HCT116 (cell line): ENCODE measurements at regions not wholly inside any gene's neighbourhood (a gene's known extent, or its start where the extent isn't known, plus 50 kb on each side); places are given as distances from the start of the nearest gene placed in this dataset.

Source experiments
- ATAC-seq: fragments of 200-7000 bp; cut with Tn5 transposase; 2 replicates; pipeline ENCODE4 v1.9.1; 2020; ENCODE audit warnings: mild to moderate bottlenecking, moderate library complexity
- BruUV-seq: library from RNA; stranded (reverse); fragments of 400-500 nt; replicated peaks from 2 replicates; lab custom pipeline; 2021; lab: Mats Ljungman, UMichigan
- CTCF ChIA-PET: fragments of 300-600 bp; sonication (Branson Sonifier 250); formaldehyde crosslinking; loops from one replicate; lab custom pipeline; 2021; ENCODE audit warnings: antibody characterized with exemption; lab: Charles Lee
- POLR2A ChIA-PET: fragments of 300-600, 350-600 bp; sonication (Branson Sonifier 250); formaldehyde crosslinking; loops from one replicate; lab custom pipeline; 2021; ENCODE audit warnings: antibody characterized with exemption; lab: Charles Lee
- RAD21 ChIA-PET, 2 experiments: fragments of 300-600 bp; sonication (Branson Sonifier 250); formaldehyde crosslinking; loops; one replicate each; lab custom pipeline; 2023; ENCODE audit warnings: low total read pairs in 2 of 2; ENCODE audit not compliant: uncharacterized antibody in 2 of 2, unreplicated experiment in 2 of 2, low non-redundant PET in 1 of 2; lab: Charles Lee
- DNase-seq: peaks from one replicate; pipeline ENCODE4 v3.0.0-alpha.2; 2010; ENCODE audit warnings: low read depth, low spot score
- H2AFZ ChIP-seq: fragments of 200-600 bp; shearing (Covaris generic), sonication (generic); 2 replicates; pipeline ENCODE4 v1.6.1; 2017; ENCODE audit warnings: low read depth, mixed run types, mixed read lengths, antibody characterized with exemption, low read length; ENCODE audit not compliant: poor library complexity, severe bottlenecking
- H3K27ac ChIP-seq: 2 replicates; pipeline ENCODE4 v1.5.1; 2012; ENCODE audit warnings: low read depth, low read length
- H3K27me3 ChIP-seq: fragments of 200-600 bp; sonication (generic); 2 replicates; pipeline ENCODE4 v1.6.1; 2016; ENCODE audit warnings: mixed run types, low read length, mixed read lengths; ENCODE audit not compliant: insufficient read depth
- H3K36me3 ChIP-seq, 2 experiments: fragments of 200-500 bp in 1 of 2; fragments of 200-600 bp in 1 of 2; sonication (Bioruptor generic) in 1 of 2; sonication (generic) in 1 of 2; 2 replicates each; pipeline versions ENCODE4 v1.5.1 to v1.6.1; 2014 to 2016; ENCODE audit warnings: low read length in 2 of 2, inconsistent platforms in 1 of 2, mixed read lengths in 1 of 2, mixed run types in 1 of 2; ENCODE audit not compliant: insufficient read depth in 2 of 2, control insufficient read depth in 1 of 2
- H3K4me1 ChIP-seq, 2 experiments: fragments of 200-600 bp in 1 of 2; sonication (generic) in 1 of 2; 2 replicates each; pipeline versions ENCODE4 v1.5.1 to v1.6.1; 2012 to 2017; ENCODE audit warnings: low read length in 2 of 2, inconsistent platforms in 1 of 2, mild to moderate bottlenecking in 1 of 2, mixed read lengths in 1 of 2, mixed run types in 1 of 2, moderate library complexity in 1 of 2; ENCODE audit not compliant: insufficient read depth in 2 of 2, control insufficient read depth in 1 of 2
- H3K4me2 ChIP-seq: fragments of 200-600 bp; sonication (generic); 2 replicates; pipeline ENCODE4 v1.6.1; 2017; ENCODE audit warnings: mixed run types, low read length, mixed read lengths
- H3K4me3 ChIP-seq, 2 experiments: fragments of 200-600 bp in 1 of 2; sonication (generic) in 1 of 2; replicated peaks in 1 of 2; 2 replicates each; pipeline ENCODE4 v1.5.1; 2011 to 2016; ENCODE audit warnings: low read length in 2 of 2, control low read depth in 1 of 2, low read depth in 1 of 2, mild to moderate bottlenecking in 1 of 2, mixed read lengths in 1 of 2, mixed run types in 1 of 2
- H3K79me2 ChIP-seq: fragments of 200-600 bp; sonication (generic); 2 replicates; pipeline ENCODE4 v1.6.1; 2017; ENCODE audit warnings: mild to moderate bottlenecking, mixed run types, low read length, moderate library complexity, mixed read lengths; ENCODE audit not compliant: insufficient read depth
- H3K9ac ChIP-seq: fragments of 200-600 bp; sonication (generic); 2 replicates; pipeline ENCODE4 v1.6.1; 2016; ENCODE audit warnings: low read length, mixed read lengths
- H3K9me2 ChIP-seq: fragments of 200-600 bp; sonication (generic), shearing (Covaris generic); 2 replicates; pipeline ENCODE4 v1.6.1; 2017; ENCODE audit warnings: mixed run types, mild to moderate bottlenecking, moderate library complexity; ENCODE audit not compliant: insufficient read depth
- H3K9me3 ChIP-seq, 2 experiments: fragments of 200-500 bp in 1 of 2; fragments of 200-600 bp in 1 of 2; sonication (Bioruptor generic) in 1 of 2; sonication (generic) in 1 of 2; 2 replicates each; pipeline ENCODE4 v1.6.1; 2014 to 2017; ENCODE audit warnings: low read length in 2 of 2, mixed read lengths in 2 of 2, inconsistent platforms in 1 of 2, low read depth in 1 of 2, mild to moderate bottlenecking in 1 of 2, mixed run types in 1 of 2, moderate library complexity in 1 of 2; ENCODE audit not compliant: control insufficient read depth in 1 of 2, insufficient read depth in 1 of 2
- H4K20me1 ChIP-seq: fragments of 200-600 bp; sonication (generic), shearing (Covaris generic); 2 replicates; pipeline ENCODE4 v1.6.1; 2017; ENCODE audit warnings: mixed run types, mild to moderate bottlenecking, moderate library complexity; ENCODE audit not compliant: insufficient read depth
- CBX3 ChIP-seq: IDR thresholded peaks from 2 replicates; pipeline ENCODE4 v1.6.1; 2012; ENCODE audit warnings: low read depth
- EGR1 ChIP-seq: IDR thresholded peaks from 2 replicates; pipeline ENCODE4 v1.6.1; 2012; ENCODE audit warnings: low read depth
- JUND ChIP-seq: IDR thresholded peaks from 2 replicates; pipeline ENCODE4 v1.6.1; 2012
- RAD21 ChIP-seq: IDR thresholded peaks from 2 replicates; pipeline ENCODE4 v1.6.1; 2012; ENCODE audit warnings: low read depth, mild to moderate bottlenecking
- SP1 ChIP-seq: IDR thresholded peaks from 2 replicates; pipeline ENCODE4 v1.6.1; 2012; ENCODE audit warnings: low read depth
- TCF7L2 ChIP-seq: IDR thresholded peaks from 2 replicates; pipeline ENCODE4 v1.7.0; 2011; ENCODE audit warnings: borderline replicate concordance, inconsistent platforms; ENCODE audit not compliant: insufficient read depth, insufficient read length; ENCODE audit errors: extremely low read depth
- YY1 ChIP-seq: IDR thresholded peaks from 2 replicates; pipeline ENCODE4 v1.6.1; 2011; ENCODE audit warnings: low read length, low read depth, moderate library complexity, mild to moderate bottlenecking; ENCODE audit not compliant: insufficient replicate concordance; ENCODE audit errors: extremely low read depth
- intact Hi-C: fragments of 100-400 bp; cut with micrococcal nuclease; formaldehyde crosslinking; loops from 2 replicates; pipeline ENCODE4 v1.10.0; 2022
- TF ChIP-seq, protein P1 (sequence below): IDR thresholded peaks from 2 replicates; pipeline ENCODE4 v1.6.1; 2012
- TF ChIP-seq, protein P2 (sequence below), 3 experiments: fragments of 200-600 bp in 1 of 3; sonication (generic) in 1 of 3; IDR thresholded peaks in 2 of 3; conservative IDR thresholded peaks in 1 of 3; 2 replicates each; pipeline ENCODE4 v1.5.1; 2012 to 2017; ENCODE audit warnings: low read depth in 2 of 3, low read length in 2 of 3, antibody characterized with exemption in 1 of 3, borderline replicate concordance in 1 of 3, control low read depth in 1 of 3, mild to moderate bottlenecking in 1 of 3, mixed read lengths in 1 of 3, mixed run types in 1 of 3, moderate library complexity in 1 of 3; ENCODE audit not compliant: insufficient read depth in 1 of 3

DNA sequence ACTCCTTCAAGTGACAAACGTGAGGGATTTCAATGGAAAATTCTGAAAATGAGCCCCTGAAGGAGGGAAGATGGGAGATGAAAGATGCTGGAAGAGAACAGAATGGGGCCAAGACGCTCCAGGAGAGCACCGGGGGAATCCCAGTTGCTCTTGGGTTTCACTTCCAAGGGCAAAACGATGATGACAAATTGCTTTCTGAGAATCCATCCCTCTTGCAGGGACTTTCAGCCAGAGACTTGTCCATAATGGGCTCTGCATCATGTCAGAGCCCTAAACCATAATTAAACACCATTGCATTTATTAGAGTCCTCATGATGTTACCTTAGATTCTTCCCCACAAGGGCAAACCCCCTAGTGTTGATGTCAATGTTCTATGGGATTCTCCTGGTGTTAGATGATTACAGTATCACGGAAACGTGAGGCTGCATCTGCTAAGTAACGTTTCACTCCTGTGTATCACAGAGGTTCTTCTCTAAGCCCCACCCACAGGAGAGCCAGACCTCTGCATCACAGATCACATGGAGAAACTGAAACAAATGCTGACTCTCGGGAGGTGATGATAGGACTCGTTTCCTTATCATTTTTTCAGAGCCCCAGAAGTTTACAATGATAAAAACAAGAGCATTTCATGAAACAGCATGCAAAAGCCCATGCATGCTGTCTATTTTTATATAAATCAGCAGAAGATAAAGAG lies 114.4 kb downstream of the TENT4A start:
- Histone ChIP-seq H3K9ac (no peak overlapping the region), H3K9me3 (peaks cover 6 to 9% of the 10 kb centered on the region in 2 experiments; a peak in 3 of 4 replicates), H3K27me3 (no peaks in the 10 kb centered on the region), H3K4me2 (no peak overlapping the region), H3K4me3 (no peak overlapping the region), H4K20me1 (no peaks in the 10 kb centered on the region), H3K36me3 (no peaks in the 10 kb centered on the region), H2AFZ (no peak overlapping the region), H3K9me2 (no peaks in the 10 kb centered on the region), H3K27ac (no peak overlapping the region), H3K79me2 (no peaks in the 10 kb centered on the region), H3K4me1 (no peaks in the 10 kb centered on the region)
- POLR2A ChIA-PET = no interaction called here
- no peak for DNase-seq
- RAD21 ChIA-PET = no interaction called here
- intact Hi-C loops = loop anchor here (10.0 kb wide), 1 partner anchor 927 kb away; no protein-coding TSS in a partner anchor
- CTCF ChIA-PET = no interaction called here
- BruUV-seq = no TSS peak
- TF ChIP-seq SP1 (no peak), RAD21 (no peak), JUND (no peak), YY1 (no peak), TCF7L2 (no peak), CBX3 (no peak), EGR1 (no peak)
- TF ChIP-seq, protein P1, sequence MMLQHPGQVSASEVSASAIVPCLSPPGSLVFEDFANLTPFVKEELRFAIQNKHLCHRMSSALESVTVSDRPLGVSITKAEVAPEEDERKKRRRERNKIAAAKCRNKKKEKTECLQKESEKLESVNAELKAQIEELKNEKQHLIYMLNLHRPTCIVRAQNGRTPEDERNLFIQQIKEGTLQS = no peak
- TF ChIP-seq, protein P2, sequence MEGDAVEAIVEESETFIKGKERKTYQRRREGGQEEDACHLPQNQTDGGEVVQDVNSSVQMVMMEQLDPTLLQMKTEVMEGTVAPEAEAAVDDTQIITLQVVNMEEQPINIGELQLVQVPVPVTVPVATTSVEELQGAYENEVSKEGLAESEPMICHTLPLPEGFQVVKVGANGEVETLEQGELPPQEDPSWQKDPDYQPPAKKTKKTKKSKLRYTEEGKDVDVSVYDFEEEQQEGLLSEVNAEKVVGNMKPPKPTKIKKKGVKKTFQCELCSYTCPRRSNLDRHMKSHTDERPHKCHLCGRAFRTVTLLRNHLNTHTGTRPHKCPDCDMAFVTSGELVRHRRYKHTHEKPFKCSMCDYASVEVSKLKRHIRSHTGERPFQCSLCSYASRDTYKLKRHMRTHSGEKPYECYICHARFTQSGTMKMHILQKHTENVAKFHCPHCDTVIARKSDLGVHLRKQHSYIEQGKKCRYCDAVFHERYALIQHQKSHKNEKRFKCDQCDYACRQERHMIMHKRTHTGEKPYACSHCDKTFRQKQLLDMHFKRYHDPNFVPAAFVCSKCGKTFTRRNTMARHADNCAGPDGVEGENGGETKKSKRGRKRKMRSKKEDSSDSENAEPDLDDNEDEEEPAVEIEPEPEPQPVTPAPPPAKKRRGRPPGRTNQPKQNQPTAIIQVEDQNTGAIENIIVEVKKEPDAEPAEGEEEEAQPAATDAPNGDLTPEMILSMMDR (IDR thresholded peaks at IDR 0.05 in 2 of 3, conservative IDR thresholded peaks at IDR 0.05 in 1 of 3; ENCODE audit: borderline replicate concordance in 1 of 3, insufficient read depth in 1 of 3, low read depth in 2 of 3, low read length in 2 of 3) = no peak
- no peak for ATAC-seq
